T-cell (primary cell): ENCODE measurements at regions not wholly inside any gene's neighbourhood (a gene's known extent, or its start where the extent isn't known, plus 50 kb on each side); places are given as distances from the start of the nearest gene placed in this dataset.
A peak's percentile ranks its signal among the peaks of the same experiment; 100 is the strongest.
"Not testable (repeated sequence)": the region's sequence is repeated elsewhere in the genome, so short reads cannot be mapped to it uniquely, and the experiment has no call there.

Experiments
- ATAC-seq, 4 experiments: fragments of 200-7000 bp in 3 of 4; fragments of 150-1000 bp in 1 of 4; cut with Tn5 transposase; replicated peaks in 1 of 4; 1 replicate in 3 of 4; 2 replicates in 1 of 4; pipeline ENCODE4 v1.10.0; 2021; ENCODE audit warnings: moderate library complexity in 3 of 4, mild to moderate bottlenecking in 2 of 4, moderate number of reproducible peaks in 1 of 4
- CTCF ChIA-PET, 2 donors: fragments of 300-600 bp; sonication (Branson Sonifier 250); formaldehyde crosslinking; loops; one replicate each; lab custom pipeline; 2022; ENCODE audit warnings: antibody characterized with exemption in 2 of 2; lab: Charles Lee
- POLR2A ChIA-PET, 2 donors: fragments of 300-600 bp; sonication (Branson Sonifier 250); formaldehyde crosslinking; loops; one replicate each; lab custom pipeline; 2022; ENCODE audit warnings: antibody characterized with exemption in 2 of 2; lab: Charles Lee
- DNase-seq, 35 experiments: peaks; one replicate each; pipeline versions ENCODE4 v3.0.0 to v3.0.0-alpha.2; 2013 to 2023
- H3K27ac ChIP-seq: one replicate; pipeline ENCODE4 v1.5.1; 2013; ENCODE audit warnings: low read length
- H3K27me3 ChIP-seq, 2 experiments: replicated peaks in 1 of 2; 1 replicate in 1 of 2; 2 replicates in 1 of 2; pipeline versions ENCODE4 v1.6.1 to v1.7.0; 2013; ENCODE audit warnings: low read length in 1 of 2, mixed read lengths in 1 of 2; ENCODE audit not compliant: control insufficient read depth in 2 of 2, insufficient read depth in 2 of 2; ENCODE audit errors: extremely low read depth in 1 of 2
- H3K36me3 ChIP-seq, 2 donors: 1 replicate in 1 of 2; 2 replicates in 1 of 2; pipeline versions ENCODE4 v1.6.1 to v1.7.0; 2013; ENCODE audit warnings: low read length in 1 of 2; ENCODE audit not compliant: control insufficient read depth in 2 of 2, insufficient read depth in 1 of 2; ENCODE audit errors: extremely low read depth in 1 of 2
- H3K4me1 ChIP-seq, 2 experiments: 1 replicate in 1 of 2; 2 replicates in 1 of 2; pipeline versions ENCODE4 v1.6.1 to v1.7.0; 2013; ENCODE audit warnings: low read length in 2 of 2, mixed read lengths in 1 of 2; ENCODE audit not compliant: insufficient read depth in 2 of 2, control insufficient read depth in 1 of 2; ENCODE audit errors: extremely low read depth in 1 of 2
- H3K4me3 ChIP-seq, 2 donors: 1 replicate in 1 of 2; 2 replicates in 1 of 2; pipeline versions ENCODE4 v1.5.1 to v1.7.0; 2013; ENCODE audit warnings: mild to moderate bottlenecking in 2 of 2, low read length in 1 of 2, moderate library complexity in 1 of 2; ENCODE audit not compliant: control insufficient read depth in 1 of 2; ENCODE audit errors: extremely low read depth in 1 of 2
- H3K9me3 ChIP-seq: 2 replicates; pipeline ENCODE4 v1.7.0; 2013
- H3K27ac Mint-ChIP-seq, 2 donors: one replicate each; pipeline ENCODE4 v1.8.0; 2020 to 2021; ENCODE audit warnings: mild to moderate bottlenecking in 2 of 2, mixed read lengths in 2 of 2
- H3K27me3 Mint-ChIP-seq, 2 donors: one replicate each; pipeline ENCODE4 v1.8.0; 2021 to 2022; ENCODE audit warnings: mixed read lengths in 2 of 2
- H3K36me3 Mint-ChIP-seq: one replicate; pipeline ENCODE4 v1.8.0; 2021; ENCODE audit warnings: mixed read lengths
- H3K4me1 Mint-ChIP-seq, 3 donors: one replicate each; pipeline ENCODE4 v1.8.0; 2020 to 2022; ENCODE audit warnings: mixed read lengths in 3 of 3, mild to moderate bottlenecking in 1 of 3
- H3K4me3 Mint-ChIP-seq, 3 donors: one replicate each; pipeline ENCODE4 v1.8.0; 2020 to 2022; ENCODE audit warnings: mild to moderate bottlenecking in 3 of 3, mixed read lengths in 3 of 3, moderate library complexity in 3 of 3
- H3K9me3 Mint-ChIP-seq, 3 donors: one replicate each; pipeline ENCODE4 v1.8.0; 2020 to 2022; ENCODE audit warnings: mixed read lengths in 3 of 3
- WGBS: methylation state at CpG from one replicate; pipeline ENCODE4 v1.1.5; 2013; ENCODE audit warnings: missing lambda C conversion rate; ENCODE audit not compliant: insufficient coverage; 5-methylcytosine and 5-hydroxymethylcytosine counted together

- Histone ChIP-seq H3K27ac (no peak overlapping the region), H3K4me3 (no peak overlapping the region), H3K27me3 (peaks cover 0 to 7% of the 10 kb centered on the region in 2 experiments), H3K4me1 (no peaks in the 10 kb centered on the region), H3K36me3 (no peaks in the 10 kb centered on the region), H3K9me3 (no peaks in the 10 kb centered on the region)
- ChIA-PET POLR2A (no interaction called here), CTCF (no interaction called here)
- Mint-ChIP-seq H3K9me3 (peaks cover 0 to 3% (median 0%) of the 10 kb centered on the region in 3 donors), H3K4me1 (no peaks in the 10 kb centered on the region), H3K27ac (no peak overlapping the region), H3K27me3 (no peaks in the 10 kb centered on the region), H3K36me3 (no peaks in the 10 kb centered on the region), H3K4me3 (no peak overlapping the region)
- DNase-seq (peak in 3 of 35 experiments; percentile 3 to 30 (median 13)), ATAC-seq (no peak)
- WGBS: 80% methylated on average over 77 of the region's 80 CpGs
These were observed 246.9 kb downstream of the GOLGA6L6 start for GRCh38 chr15:20294651-20295237.

- H3K4me3 Mint-ChIP-seq, H3K27me3 Mint-ChIP-seq, H3K4me1 Mint-ChIP-seq, H3K27ac ChIP-seq, ATAC-seq, H3K4me1 ChIP-seq, H3K27ac Mint-ChIP-seq, H3K36me3 ChIP-seq, CTCF ChIA-PET, POLR2A ChIA-PET, H3K36me3 Mint-ChIP-seq, H3K4me3 ChIP-seq, H3K9me3 ChIP-seq, H3K9me3 Mint-ChIP-seq: not testable (repeated sequence)
- H3K27me3 ChIP-seq: peaks cover 0 to 16% of the 10 kb centered on the region in 2 experiments
- 65% methylated on average over 5 of the region's 5 CpGs for WGBS
- peak in 4 of 35 experiments; percentile 0 to 21 (median 2) for DNase-seq
These were observed 249.1 kb downstream of the GOLGA6L6 start for GRCh38 chr15:20292422-20293005.

GRCh38 chr15:20291616-20292015, 250.0 kb downstream of the GOLGA6L6 start:
- WGBS: 82% methylated on average over 5 of the region's 7 CpGs
- CTCF ChIA-PET, H3K36me3 ChIP-seq, POLR2A ChIA-PET, H3K36me3 Mint-ChIP-seq, H3K27me3 Mint-ChIP-seq, H3K4me1 Mint-ChIP-seq, H3K27ac ChIP-seq, H3K4me3 Mint-ChIP-seq, H3K4me1 ChIP-seq, ATAC-seq, H3K9me3 ChIP-seq, H3K9me3 Mint-ChIP-seq, H3K27ac Mint-ChIP-seq, H3K4me3 ChIP-seq: not testable (repeated sequence)
- peaks cover 0 to 16% of the 10 kb centered on the region in 2 experiments for H3K27me3 ChIP-seq
- DNase-seq: peak in 3 of 35 experiments; percentile 0 to 23 (median 5)

GRCh38 chr15:20290606-20291005, 251.0 kb downstream of the GOLGA6L6 start:
- ATAC-seq, H3K27ac ChIP-seq, H3K27me3 Mint-ChIP-seq, POLR2A ChIA-PET, CTCF ChIA-PET, H3K9me3 Mint-ChIP-seq, H3K4me1 Mint-ChIP-seq, H3K9me3 ChIP-seq, H3K4me1 ChIP-seq, H3K36me3 ChIP-seq, H3K36me3 Mint-ChIP-seq, H3K4me3 ChIP-seq, H3K27ac Mint-ChIP-seq, H3K4me3 Mint-ChIP-seq: not testable (repeated sequence)
- peak in 3 of 35 experiments; percentile 0 to 21 (median 5) for DNase-seq
- 80% methylated on average over 7 of the region's 11 CpGs for WGBS
- peaks cover 0 to 16% of the 10 kb centered on the region in 2 experiments for H3K27me3 ChIP-seq

GRCh38 chr15:20289538-20290103, 252.0 kb downstream of the GOLGA6L6 start:
- H3K4me3 ChIP-seq, H3K27ac Mint-ChIP-seq, H3K9me3 Mint-ChIP-seq, H3K27ac ChIP-seq, CTCF ChIA-PET, H3K9me3 ChIP-seq, H3K4me1 ChIP-seq, H3K36me3 ChIP-seq, POLR2A ChIA-PET, H3K27me3 Mint-ChIP-seq, H3K36me3 Mint-ChIP-seq, H3K4me1 Mint-ChIP-seq, H3K4me3 Mint-ChIP-seq, ATAC-seq: not testable (repeated sequence)
- DNase-seq: peak in 2 of 35 experiments; percentile 5 to 23
- H3K27me3 ChIP-seq: peaks cover 0 to 16% of the 10 kb centered on the region in 2 experiments
- WGBS: 49% methylated on average over 3 of the region's 4 CpGs

GRCh38 chr15:20288800-20289537, 252.6 kb downstream of the GOLGA6L6 start:
- H3K9me3 ChIP-seq, H3K4me3 ChIP-seq, ATAC-seq, H3K27me3 Mint-ChIP-seq, H3K4me3 Mint-ChIP-seq, POLR2A ChIA-PET, H3K36me3 Mint-ChIP-seq, H3K9me3 Mint-ChIP-seq, H3K27ac Mint-ChIP-seq, H3K36me3 ChIP-seq, H3K4me1 Mint-ChIP-seq, H3K4me1 ChIP-seq, H3K27ac ChIP-seq: not testable (repeated sequence)
- CTCF ChIA-PET: interaction anchor here in 1 of 2 donors (0.6 kb wide), 1 partner anchor 372 kb away, joined by 4 read pairs; no protein-coding TSS in a partner anchor
- WGBS: 83% methylated on average over 8 of the region's 8 CpGs
- peak in 2 of 35 experiments; percentile 6 to 27 for DNase-seq
- H3K27me3 ChIP-seq: peaks cover 0 to 16% of the 10 kb centered on the region in 2 experiments
